ENCODE measurements at regions not wholly inside any gene's neighbourhood (a gene's known extent, or its start where the extent isn't known, plus 50 kb on each side); places are given as distances from the start of the nearest gene placed in this dataset.

DNA sequence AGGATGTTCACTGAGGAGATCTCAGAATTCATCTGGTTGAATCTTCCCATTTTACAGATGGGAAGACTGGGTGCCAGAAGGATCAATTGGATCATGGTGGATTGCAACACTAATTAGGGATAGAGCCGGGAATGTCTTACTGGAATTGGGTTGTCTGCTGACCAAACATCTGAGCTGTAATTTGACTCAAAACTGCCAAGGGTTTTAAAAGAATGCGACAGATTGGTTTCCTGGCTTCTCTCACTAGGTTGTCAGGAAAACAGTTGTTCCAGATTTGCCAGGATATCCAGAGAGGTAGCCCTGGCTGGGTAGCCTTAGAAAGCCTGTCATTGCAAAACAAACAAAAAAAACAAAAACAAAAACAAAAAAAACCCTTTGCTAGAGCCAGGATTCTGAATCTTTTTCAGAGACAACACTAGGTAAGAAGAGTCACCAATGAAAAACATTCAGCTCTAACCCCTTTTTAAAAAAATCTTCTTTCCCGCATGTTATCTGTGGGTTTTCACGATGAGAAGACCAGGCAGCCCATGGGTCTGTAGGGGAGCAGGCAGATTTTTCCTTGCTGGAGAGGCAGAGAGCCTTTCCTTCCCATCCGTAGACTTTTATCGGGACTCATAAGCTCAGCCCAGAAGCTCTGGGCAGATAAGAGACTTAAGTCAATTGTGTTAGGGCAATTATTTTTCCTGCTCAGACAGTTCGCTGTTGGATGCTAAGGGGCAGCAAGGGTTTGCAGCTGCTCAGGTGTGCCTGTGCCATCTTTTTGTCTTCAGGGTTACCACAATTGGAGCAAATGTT is 418.9 kb downstream of the PRDM2 start:
- DNase-seq, result no peak
- no peak for TF ChIP-seq CTCF (IDR thresholded peaks at IDR 0.05)
- 43 to 51% (median 45%) methylated on average over 7 of the region's 7 CpGs for WGBS, 3 donors
- no peaks in the 10 kb centered on the region for H3K36me3 ChIP-seq (ENCODE audit: insufficient read depth in 1 of 2, low read depth in 1 of 2)
- intact Hi-C loops (cut with DNase I), result no loop called here
- H3K4me3 ChIP-seq, result no peak overlapping the region
- no peaks in the 10 kb centered on the region for H3K9me3 ChIP-seq
- no peaks in the 10 kb centered on the region for H3K4me1 ChIP-seq
- H3K27ac ChIP-seq, result no peak overlapping the region
- ATAC-seq, result no peak
- H3K27me3 ChIP-seq (ENCODE audit: insufficient read depth in 3 of 3, low read length in 2 of 3), result peaks cover 0 to 2% (median 0%) of the 10 kb centered on the region in 3 donors

DNA sequence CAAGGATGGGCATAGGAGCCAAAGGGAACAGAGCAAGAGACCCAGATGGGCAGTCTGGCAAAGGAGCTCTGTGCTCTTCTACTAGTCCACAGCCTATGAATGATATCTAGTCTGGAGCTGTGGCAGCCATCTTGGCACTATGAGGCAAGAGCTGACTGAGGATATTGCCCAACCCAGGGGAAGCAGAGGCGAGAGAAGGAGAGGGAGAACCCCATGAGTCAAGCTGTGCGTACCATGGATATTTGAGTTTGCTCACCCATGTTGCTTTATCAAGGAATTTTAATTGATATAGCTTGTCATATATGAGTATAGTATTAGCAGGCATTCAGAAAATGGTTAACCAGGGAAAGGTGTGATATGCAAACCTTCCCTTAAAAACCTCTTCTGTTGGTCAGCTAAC is 420.9 kb downstream of the PRDM2 start:
- ATAC-seq, result no peak
- Histone ChIP-seq H3K9me3 (no peaks in the 10 kb centered on the region), H3K4me3 (no peak overlapping the region), H3K27ac (no peak overlapping the region), H3K27me3 (ENCODE audit: insufficient read depth in 3 of 3, low read length in 2 of 3) (peaks cover 0 to 2% (median 0%) of the 10 kb centered on the region in 3 donors), H3K4me1 (no peaks in the 10 kb centered on the region), H3K36me3 (ENCODE audit: insufficient read depth in 1 of 2, low read depth in 1 of 2) (no peaks in the 10 kb centered on the region)
- DNase-seq, result no peak
- TF ChIP-seq CTCF (IDR thresholded peaks at IDR 0.05), result no peak
- intact Hi-C loops (cut with DNase I), result no loop called here
- WGBS, 3 donors, result 90 to 100% (median 93%) methylated on average over 2 of the region's 2 CpGs

- H3K36me3 ChIP-seq (ENCODE audit: insufficient read depth in 1 of 2, low read depth in 1 of 2), result no peaks in the 10 kb centered on the region
- intact Hi-C loops (cut with DNase I), result no loop called here
- 92 to 95% (median 94%) methylated on average over 1 of the region's 1 CpG for WGBS, 3 donors
- H3K4me3 ChIP-seq, result no peak overlapping the region
- H3K27ac ChIP-seq, result no peak overlapping the region
- H3K27me3 ChIP-seq (ENCODE audit: insufficient read depth in 3 of 3, low read length in 2 of 3), result no peaks in the 10 kb centered on the region
- no peaks in the 10 kb centered on the region for H3K4me1 ChIP-seq
- no peak for TF ChIP-seq CTCF (IDR thresholded peaks at IDR 0.05)
- DNase-seq (no peak), ATAC-seq (no peak)
- H3K9me3 ChIP-seq, result no peaks in the 10 kb centered on the region
Observed at GRCh38 chr1:14128096-14128495, 428.1 kb downstream of the PRDM2 start.

GRCh38 chr1:14129009-14129408 is 429.0 kb downstream of the PRDM2 start:
- DNase-seq (no peak), ATAC-seq (no peak)
- H3K27me3 ChIP-seq (ENCODE audit: insufficient read depth in 3 of 3, low read length in 2 of 3), result no peaks in the 10 kb centered on the region
- no peak for TF ChIP-seq CTCF (IDR thresholded peaks at IDR 0.05)
- no peak overlapping the region for H3K4me3 ChIP-seq
- intact Hi-C loops (cut with DNase I), result no loop called here
- 82 to 94% (median 90%) methylated on average over 2 of the region's 2 CpGs for WGBS, 3 donors
- no peaks in the 10 kb centered on the region for H3K36me3 ChIP-seq (ENCODE audit: insufficient read depth in 1 of 2, low read depth in 1 of 2)
- H3K9me3 ChIP-seq, result no peaks in the 10 kb centered on the region
- no peak overlapping the region for H3K27ac ChIP-seq
- H3K4me1 ChIP-seq, result no peaks in the 10 kb centered on the region

DNA sequence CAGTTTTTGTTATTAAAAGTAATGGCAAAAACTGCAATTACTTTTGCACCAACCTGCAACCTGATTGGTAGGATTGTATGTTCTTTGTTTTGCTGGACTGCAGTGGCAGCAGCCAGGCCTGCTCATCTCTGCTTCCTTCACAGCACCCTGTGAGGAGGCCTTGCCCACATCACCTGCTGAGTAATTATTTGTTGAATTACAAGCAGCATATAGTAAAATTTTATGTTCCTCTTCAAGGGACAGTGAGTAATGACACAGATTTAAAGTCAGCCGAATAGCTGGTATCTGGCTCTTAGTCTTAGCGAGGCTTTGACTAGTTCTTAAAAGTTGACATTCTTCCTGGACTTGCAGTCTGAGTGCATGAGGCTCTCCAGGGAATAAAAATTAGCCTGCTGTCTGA is 435.1 kb downstream of the PRDM2 start:
- no peak overlapping the region for H3K4me3 ChIP-seq

More for the DNA sequence above, 435.1 kb downstream of the PRDM2 start:
- Histone ChIP-seq H3K27me3 (ENCODE audit: insufficient read depth in 3 of 3, low read length in 2 of 3) (peaks cover 0 to 4% (median 0%) of the 10 kb centered on the region in 3 donors), H3K27ac (no peak overlapping the region), H3K36me3 (ENCODE audit: insufficient read depth in 1 of 2, low read depth in 1 of 2) (no peaks in the 10 kb centered on the region), H3K9me3 (no peaks in the 10 kb centered on the region), H3K4me1 (no peaks in the 10 kb centered on the region)
- TF ChIP-seq CTCF (IDR thresholded peaks at IDR 0.05), result no peak
- no peak for ATAC-seq
- intact Hi-C loops (cut with DNase I), result no loop called here
- WGBS, 3 donors, result 65 to 79% (median 67%) methylated on average over 2 of the region's 2 CpGs
- no peak for DNase-seq

All from psoas muscle (tissue), 7 donors.